PC-9 (cell line): ENCODE measurements at regions not wholly inside any gene's neighbourhood (a gene's known extent, or its start where the extent isn't known, plus 50 kb on each side); places are given as distances from the start of the nearest gene placed in this dataset.

Source experiments
- BruUV-seq: library from RNA; stranded (reverse); fragments of 400-500 nt; replicated peaks from 2 replicates; lab custom pipeline; 2021; lab: Mats Ljungman, UMichigan
- CTCF ChIA-PET: fragments of 300-600 bp; sonication (Branson Sonifier 250); formaldehyde crosslinking; loops from one replicate; lab custom pipeline; 2022; ENCODE audit warnings: antibody characterized with exemption; lab: Charles Lee
- POLR2A ChIA-PET: fragments of 300-600 bp; sonication (Branson Sonifier 250); formaldehyde crosslinking; loops from one replicate; lab custom pipeline; 2022; ENCODE audit warnings: antibody characterized with exemption; ENCODE audit not compliant: unreplicated experiment; lab: Charles Lee
- DNase-seq, 2 experiments: peaks; one replicate each; pipeline versions ENCODE4 v3.0.0 to v3.0.0-alpha.2; 2015 to 2022; ENCODE audit warnings: mixed read lengths in 1 of 2
- H2AFZ ChIP-seq: fragments of 200-600 bp; sonication (generic); 2 replicates; pipeline ENCODE4 v1.8.1; 2017; ENCODE audit warnings: antibody characterized with exemption
- H3F3A ChIP-seq: fragments of 200-600 bp; sonication (generic); 2 replicates; pipeline ENCODE4 v1.8.1; 2017; ENCODE audit warnings: antibody characterized with exemption, mild to moderate bottlenecking, low read depth; ENCODE audit not compliant: insufficient read depth
- H3K27ac ChIP-seq: fragments of 200-600 bp; sonication (generic); 2 replicates; pipeline ENCODE4 v1.6.1; 2016; ENCODE audit warnings: mixed run types
- H3K27me3 ChIP-seq: fragments of 200-600 bp; sonication (generic); 2 replicates; pipeline ENCODE4 v1.6.1; 2016; ENCODE audit warnings: low read depth, mixed run types; ENCODE audit not compliant: insufficient read depth
- H3K36me3 ChIP-seq: fragments of 200-600 bp; sonication (generic); 2 replicates; pipeline ENCODE4 v1.6.1; 2016; ENCODE audit warnings: low read depth, mixed run types
- H3K4me1 ChIP-seq: fragments of 200-600 bp; sonication (generic); replicated peaks from 2 replicates; pipeline ENCODE4 v1.6.1; 2016; ENCODE audit warnings: mixed run types; ENCODE audit not compliant: insufficient read depth
- H3K4me2 ChIP-seq: fragments of 200-600 bp; sonication (generic); 2 replicates; pipeline ENCODE4 v1.6.1; 2017; ENCODE audit warnings: mixed run types
- H3K4me3 ChIP-seq: fragments of 200-600 bp; sonication (generic); 2 replicates; pipeline ENCODE4 v1.6.1; 2016; ENCODE audit warnings: mixed run types
- H3K79me2 ChIP-seq: fragments of 200-600 bp; sonication (generic); 2 replicates; pipeline ENCODE4 v1.6.1; 2017; ENCODE audit warnings: low read depth, mixed run types
- H3K9me2 ChIP-seq: fragments of 200-600 bp; sonication (generic); 2 replicates; pipeline ENCODE4 v1.8.1; 2017; ENCODE audit warnings: mild to moderate bottlenecking; ENCODE audit not compliant: insufficient read depth
- H3K9me3 ChIP-seq: fragments of 200-600 bp; sonication (generic); 2 replicates; pipeline ENCODE4 v1.8.1; 2016; ENCODE audit warnings: low read depth; ENCODE audit not compliant: insufficient read depth
- H4K20me1 ChIP-seq: fragments of 200-600 bp; sonication (generic); 2 replicates; pipeline ENCODE4 v1.8.1; 2017; ENCODE audit not compliant: insufficient read depth
- CTCF ChIP-seq: fragments of 200-600 bp; sonication (generic); conservative IDR thresholded peaks from 2 replicates; pipeline ENCODE4 v1.6.1; 2017; ENCODE audit warnings: mixed run types, antibody characterized with exemption, mild to moderate bottlenecking, moderate library complexity
- EZH2 ChIP-seq: fragments of 200-600 bp; sonication (generic); IDR thresholded peaks from 2 replicates; pipeline ENCODE4 v1.8.0; 2017; ENCODE audit warnings: antibody characterized with exemption, low read depth
- intact Hi-C: fragments of 100-400 bp; cut with micrococcal nuclease; formaldehyde crosslinking; loops from one replicate; pipeline ENCODE4 v1.10.0; 2022; ENCODE audit not compliant: unreplicated experiment

GRCh38 chr5:99068944-99069650 is 140.3 kb upstream of the CHD1 start:
- H3K9me2 ChIP-seq: no peaks in the 10 kb centered on the region
- intact Hi-C loops: no loop called here
- H2AFZ ChIP-seq: peak overlapping the region; percentile 45; the same call in 1 of the 2 replicates
- H3K27me3 ChIP-seq: no peaks in the 10 kb centered on the region
- H3K4me1 ChIP-seq: no peaks in the 10 kb centered on the region
- H3K9me3 ChIP-seq: no peaks in the 10 kb centered on the region
- no peaks in the 10 kb centered on the region for H3F3A ChIP-seq
- no peaks in the 10 kb centered on the region for H4K20me1 ChIP-seq
- H3K4me2 ChIP-seq: no peak overlapping the region
- H3K4me3 ChIP-seq: no peak overlapping the region
- POLR2A ChIA-PET: no interaction called here
- H3K27ac ChIP-seq: no peak overlapping the region
- no peak for DNase-seq
- CTCF ChIA-PET: no interaction called here
- no peaks in the 10 kb centered on the region for H3K79me2 ChIP-seq
- BruUV-seq: no TSS peak
- TF ChIP-seq EZH2 (no peak), CTCF (no peak)
- H3K36me3 ChIP-seq: no peaks in the 10 kb centered on the region

- DNase-seq: no peak
- BruUV-seq: no TSS peak
- Histone ChIP-seq H3K4me3 (no peak overlapping the region), H3K36me3 (no peaks in the 10 kb centered on the region), H3K9me3 (no peaks in the 10 kb centered on the region), H3K4me2 (no peak overlapping the region), H3F3A (peaks cover 6% of the 10 kb centered on the region; the same call in 1 of the 2 replicates), H3K27me3 (no peaks in the 10 kb centered on the region), H3K27ac (no peak overlapping the region), H2AFZ (no peak overlapping the region), H4K20me1 (no peaks in the 10 kb centered on the region), H3K4me1 (peaks cover 15% of the 10 kb centered on the region), H3K79me2 (no peaks in the 10 kb centered on the region), H3K9me2 (no peaks in the 10 kb centered on the region)
- intact Hi-C loops: no loop called here
- TF ChIP-seq EZH2: no peak
- TF ChIP-seq CTCF: no peak
- ChIA-PET POLR2A (no interaction called here), CTCF (no interaction called here)
These were observed 134.9 kb upstream of the CHD1 start for GRCh38 chr5:99063737-99064136.

- no peaks in the 10 kb centered on the region for H3K9me2 ChIP-seq
- no peak overlapping the region; the same call in 1 of the 2 replicates for H3K27ac ChIP-seq
- peaks cover 6% of the 10 kb centered on the region; the same call in 1 of the 2 replicates for H3F3A ChIP-seq
- H3K27me3 ChIP-seq: no peaks in the 10 kb centered on the region
- H3K4me2 ChIP-seq: peak overlapping the region; percentile 45; the same call in 1 of the 2 replicates
- no TSS peak for BruUV-seq
- no peaks in the 10 kb centered on the region for H3K9me3 ChIP-seq
- peak overlapping the region; percentile 59 for H2AFZ ChIP-seq
- no peaks in the 10 kb centered on the region for H3K79me2 ChIP-seq
- H3K4me1 ChIP-seq: peaks cover 15% of the 10 kb centered on the region
- ChIA-PET POLR2A (no interaction called here), CTCF (no interaction called here)
- no peaks in the 10 kb centered on the region for H3K36me3 ChIP-seq
- no peaks in the 10 kb centered on the region for H4K20me1 ChIP-seq
- intact Hi-C loops: no loop called here
- H3K4me3 ChIP-seq: no peak overlapping the region
- DNase-seq: no peak
- TF ChIP-seq CTCF (no peak), EZH2 (no peak)
These were observed 132.9 kb upstream of the CHD1 start for GRCh38 chr5:99061711-99062110.
